NCI-H226 (cell line): ENCODE measurements at regions not wholly inside any gene's neighbourhood (a gene's known extent, or its start where the extent isn't known, plus 50 kb on each side); places are given as distances from the start of the nearest gene placed in this dataset.
"Not testable (repeated sequence)": the region's sequence is repeated elsewhere in the genome, so short reads cannot be mapped to it uniquely, and the experiment has no call there.

ENCODE experiments used
- DNase-seq: peaks from one replicate; pipeline ENCODE4 v3.0.0-alpha.2; 2015

DNA sequence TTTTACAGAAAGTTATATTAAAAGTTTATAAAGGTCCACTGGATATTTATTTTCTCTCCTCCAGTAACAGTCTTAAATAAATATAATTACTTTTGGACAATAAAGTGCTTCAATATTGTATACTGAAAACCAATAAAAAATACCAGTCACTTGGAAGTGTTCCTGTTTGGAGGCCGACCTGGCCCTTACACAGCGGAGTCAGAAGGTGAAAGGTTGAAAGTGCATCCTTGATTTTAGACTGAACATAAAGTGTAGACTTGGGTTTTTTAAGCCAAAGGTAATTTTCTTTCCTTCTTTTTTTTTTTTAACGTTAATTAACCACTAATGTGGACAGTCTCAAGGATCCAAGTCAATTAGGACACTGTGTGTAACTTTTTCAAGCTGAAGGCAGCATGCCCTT is 152.3 kb upstream of the TBX18 start:
- DNase-seq = no peak

DNA sequence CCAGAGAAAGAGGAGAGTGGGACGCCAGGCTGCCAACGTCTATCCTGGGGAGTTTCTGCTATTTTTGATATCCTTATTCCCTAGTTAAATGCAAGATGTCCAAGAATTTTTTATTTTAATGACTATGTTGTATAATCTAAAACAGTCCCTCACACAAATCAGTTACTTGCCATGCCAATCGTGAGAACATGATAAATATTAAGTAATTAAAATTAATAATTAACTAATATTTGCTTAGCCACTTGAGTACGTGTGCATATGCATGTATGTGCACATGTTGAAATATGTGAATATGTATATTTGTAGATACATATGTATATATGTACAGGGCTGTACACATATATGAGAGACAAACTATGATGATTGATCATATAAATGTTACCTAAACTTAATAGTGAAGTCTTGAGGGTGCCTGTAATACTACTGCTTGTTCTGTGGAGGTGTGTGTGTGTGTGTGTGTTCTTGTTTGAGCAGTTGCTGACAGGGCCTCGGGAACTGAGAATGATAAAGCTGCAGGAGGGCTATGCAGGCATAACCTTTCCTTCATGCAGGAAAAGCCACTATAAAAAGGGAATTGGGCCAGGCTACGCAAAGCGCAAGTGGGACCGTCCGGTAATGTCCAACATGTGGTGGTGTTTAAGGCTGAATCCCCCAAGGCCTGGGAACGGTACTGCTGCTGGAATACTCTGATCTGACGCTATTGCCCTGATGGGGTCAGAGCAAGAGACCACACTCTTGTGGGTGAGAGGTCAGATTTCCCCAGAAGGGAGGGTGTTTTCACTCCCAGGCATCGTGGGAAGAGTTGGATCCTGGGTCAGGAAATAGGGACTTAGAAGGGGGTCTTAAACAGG is 148.3 kb upstream of the TBX18 start:
- no peak for DNase-seq

DNA sequence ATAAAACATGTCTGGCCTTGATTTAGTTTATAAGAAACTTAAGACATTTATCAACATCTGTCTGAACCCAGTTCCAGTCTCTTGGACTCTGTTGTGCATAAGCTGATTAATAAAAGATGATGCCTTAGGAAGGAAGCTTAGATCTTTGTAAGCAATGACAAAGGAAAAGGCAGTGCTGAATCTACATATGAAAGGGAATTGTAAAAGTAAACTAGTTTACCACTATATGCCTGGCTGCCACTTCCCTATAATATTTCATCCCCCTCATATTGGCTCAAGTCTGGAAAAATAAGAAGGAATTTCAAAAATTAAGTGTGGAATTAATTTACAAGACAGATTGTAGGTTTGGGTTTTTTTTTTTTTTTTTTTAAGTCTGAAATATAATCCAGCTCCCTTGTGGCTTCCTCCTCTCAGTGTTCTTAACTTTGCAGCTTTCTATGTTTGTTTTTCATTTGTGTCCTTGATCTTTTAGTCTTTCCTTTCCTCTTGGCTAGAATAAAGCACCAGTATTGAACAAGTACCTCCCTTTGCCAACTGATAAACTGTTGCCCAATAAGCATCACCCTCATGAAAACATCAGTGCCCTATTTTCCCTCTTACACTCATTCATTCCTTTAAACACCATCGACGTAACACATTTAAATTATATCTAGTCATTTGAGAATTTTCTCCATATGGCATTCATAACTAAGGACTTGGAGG is 146.7 kb upstream of the TBX18 start:
- no peak for DNase-seq

DNA sequence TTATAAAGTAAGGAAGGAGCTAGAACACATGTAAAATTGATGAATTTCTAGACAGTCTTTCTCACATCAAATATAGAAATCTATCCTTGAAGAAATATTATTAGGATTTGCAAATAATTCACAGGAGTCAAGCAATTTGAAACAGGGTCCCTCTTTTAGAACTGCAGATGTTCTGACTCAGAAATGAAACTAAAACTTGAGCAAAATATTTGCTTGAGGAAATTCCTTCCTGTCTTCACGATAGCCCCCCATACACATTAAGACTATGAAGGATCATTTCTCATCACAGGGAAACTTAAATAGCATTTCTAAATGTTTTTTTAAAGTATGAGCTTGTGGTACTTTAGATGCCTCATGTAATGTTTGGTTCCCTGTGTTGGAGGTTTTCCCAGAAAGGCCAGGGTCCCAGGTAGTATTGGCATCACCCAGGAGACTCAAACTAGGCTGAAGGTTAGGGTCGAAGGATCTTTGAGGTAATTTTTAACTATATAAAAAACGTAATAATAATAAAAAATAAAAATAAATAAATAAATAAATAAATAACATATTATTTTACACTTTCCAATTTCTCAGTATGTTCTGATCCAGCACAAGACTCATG is 144.0 kb upstream of the TBX18 start:
- no peak for DNase-seq

DNA sequence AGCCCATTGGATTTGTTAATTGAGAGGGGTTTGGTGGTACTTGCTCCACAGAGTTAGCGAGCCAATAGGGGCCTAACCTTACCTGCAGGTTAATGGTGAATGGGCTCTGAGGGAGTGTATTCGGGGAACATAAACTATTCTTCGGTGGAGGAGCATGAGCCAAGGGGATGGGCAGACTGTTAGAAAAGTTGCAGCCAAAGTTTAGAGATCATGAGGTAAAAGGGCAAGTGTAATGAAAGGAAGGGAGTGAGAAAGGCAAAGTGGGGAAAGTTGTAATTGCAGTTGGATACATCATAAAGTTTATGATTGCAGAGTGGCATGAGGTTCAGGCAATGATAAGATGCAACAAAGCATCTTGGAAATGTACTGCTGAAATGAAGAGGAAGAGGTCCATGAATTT is 142.1 kb upstream of the TBX18 start:
- no peak for DNase-seq

DNA sequence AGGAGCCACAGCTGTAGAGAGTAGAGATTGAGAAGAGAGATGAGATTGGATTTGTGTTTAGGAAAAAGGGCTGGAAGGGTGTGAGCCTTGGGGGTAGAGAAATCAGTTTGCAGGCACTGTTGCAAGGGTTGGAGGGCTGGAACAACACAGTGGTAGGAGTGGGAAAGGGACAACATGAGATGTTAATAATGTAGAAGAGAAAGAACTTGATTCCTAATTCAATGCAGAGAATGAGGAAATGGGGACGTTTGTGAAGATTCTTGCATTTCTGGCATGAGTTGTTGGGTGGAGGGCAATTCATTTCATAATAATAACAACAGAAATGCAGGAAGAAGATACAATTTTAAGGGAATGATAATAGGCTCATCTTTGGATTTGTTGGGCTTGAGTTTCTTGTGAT is 141.4 kb upstream of the TBX18 start:
- no peak for DNase-seq

DNA sequence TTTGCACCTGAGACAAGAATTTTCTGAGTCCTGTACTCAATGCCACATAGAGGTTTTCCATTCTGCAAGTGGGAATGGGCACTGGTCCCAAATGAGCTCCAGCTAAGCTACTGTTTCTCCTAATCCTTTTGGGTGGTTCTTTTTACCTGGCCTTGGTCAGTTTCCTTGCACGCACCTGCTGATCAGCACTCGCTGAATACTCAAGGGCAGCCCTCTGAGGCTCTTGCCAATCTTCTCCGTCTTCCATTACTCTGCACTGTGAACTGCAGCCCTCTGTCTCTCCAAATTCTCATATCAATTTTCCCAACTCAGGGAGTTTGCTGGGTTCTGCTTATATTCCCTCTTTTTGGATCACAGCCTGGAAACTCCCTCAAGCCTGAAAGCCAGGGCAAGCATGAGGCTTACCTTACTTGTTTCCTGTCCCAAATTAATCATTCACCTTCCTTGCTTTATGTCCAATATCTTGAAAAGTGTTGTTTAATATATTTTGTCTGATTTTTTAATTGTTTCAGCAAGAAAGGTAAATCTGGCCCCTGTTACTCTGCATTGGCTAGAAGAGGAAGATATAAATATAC is 138.0 kb upstream of the TBX18 start:
- DNase-seq = no peak

DNA sequence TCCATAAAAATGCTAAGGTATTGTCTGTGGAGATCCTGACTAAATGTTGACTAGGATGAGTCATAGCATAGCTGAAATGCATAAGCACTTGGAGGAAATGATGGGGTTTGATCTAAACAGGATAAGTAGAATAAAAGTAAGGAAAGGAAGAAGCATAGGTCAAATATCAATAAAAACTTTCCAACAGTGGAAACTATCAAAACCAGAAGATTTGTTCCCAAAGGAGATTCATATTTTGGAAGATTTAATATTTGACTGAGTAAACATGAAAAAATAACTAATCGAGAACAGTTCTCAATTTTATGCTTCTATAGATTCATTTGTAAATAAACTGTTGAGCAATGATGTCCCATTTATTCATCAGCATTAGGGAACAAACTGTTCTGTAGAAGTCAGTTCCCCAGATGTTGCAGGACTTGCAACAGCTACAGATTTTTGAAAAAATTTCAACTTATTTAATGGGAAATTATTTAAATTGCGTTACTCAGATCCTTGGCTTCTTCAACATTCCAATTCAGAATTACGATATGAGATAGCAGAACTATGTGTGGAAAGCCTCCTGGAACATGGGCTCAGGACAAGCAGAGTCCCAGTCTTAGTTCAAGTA is 133.7 kb upstream of the TBX18 start:
- DNase-seq = peak; percentile 50

DNA sequence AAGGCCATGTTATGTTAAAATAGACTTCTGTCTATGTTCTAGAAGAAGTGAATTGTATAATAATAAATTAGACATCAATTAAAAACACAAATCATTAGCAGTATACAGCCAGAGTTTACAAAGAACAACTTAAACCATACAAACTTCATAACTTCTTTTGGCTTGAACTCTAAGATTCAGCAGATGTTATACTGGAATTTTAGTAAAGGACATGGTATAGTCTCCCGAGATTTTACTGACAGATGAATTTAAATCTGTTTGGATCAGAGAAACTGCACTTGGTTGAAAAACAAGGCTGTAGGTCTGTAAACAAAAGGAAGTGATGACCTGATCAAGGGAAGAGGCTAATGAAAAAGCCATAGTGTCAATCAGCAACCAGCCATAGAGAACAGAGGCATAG is 132.6 kb upstream of the TBX18 start:
- DNase-seq = no peak

DNA sequence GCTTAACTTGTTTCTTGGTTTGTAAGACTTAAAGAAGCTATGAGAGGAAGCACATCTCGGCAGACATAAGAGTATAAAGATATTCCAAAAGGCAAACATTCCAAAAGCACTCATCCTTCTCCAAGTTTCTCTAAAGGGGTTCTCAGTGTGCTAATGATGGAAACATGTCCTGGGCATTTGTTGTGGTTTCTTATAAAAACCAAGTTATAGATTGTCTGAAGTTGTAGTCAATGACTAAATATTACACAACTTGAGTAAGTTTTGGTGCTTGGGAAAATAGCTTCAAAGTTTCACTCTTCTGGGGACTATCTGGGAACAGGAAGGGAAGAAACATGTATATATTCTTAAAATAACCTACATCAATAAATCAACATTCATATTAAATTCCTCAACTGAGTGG is 128.3 kb upstream of the TBX18 start:
- DNase-seq = no peak

DNA sequence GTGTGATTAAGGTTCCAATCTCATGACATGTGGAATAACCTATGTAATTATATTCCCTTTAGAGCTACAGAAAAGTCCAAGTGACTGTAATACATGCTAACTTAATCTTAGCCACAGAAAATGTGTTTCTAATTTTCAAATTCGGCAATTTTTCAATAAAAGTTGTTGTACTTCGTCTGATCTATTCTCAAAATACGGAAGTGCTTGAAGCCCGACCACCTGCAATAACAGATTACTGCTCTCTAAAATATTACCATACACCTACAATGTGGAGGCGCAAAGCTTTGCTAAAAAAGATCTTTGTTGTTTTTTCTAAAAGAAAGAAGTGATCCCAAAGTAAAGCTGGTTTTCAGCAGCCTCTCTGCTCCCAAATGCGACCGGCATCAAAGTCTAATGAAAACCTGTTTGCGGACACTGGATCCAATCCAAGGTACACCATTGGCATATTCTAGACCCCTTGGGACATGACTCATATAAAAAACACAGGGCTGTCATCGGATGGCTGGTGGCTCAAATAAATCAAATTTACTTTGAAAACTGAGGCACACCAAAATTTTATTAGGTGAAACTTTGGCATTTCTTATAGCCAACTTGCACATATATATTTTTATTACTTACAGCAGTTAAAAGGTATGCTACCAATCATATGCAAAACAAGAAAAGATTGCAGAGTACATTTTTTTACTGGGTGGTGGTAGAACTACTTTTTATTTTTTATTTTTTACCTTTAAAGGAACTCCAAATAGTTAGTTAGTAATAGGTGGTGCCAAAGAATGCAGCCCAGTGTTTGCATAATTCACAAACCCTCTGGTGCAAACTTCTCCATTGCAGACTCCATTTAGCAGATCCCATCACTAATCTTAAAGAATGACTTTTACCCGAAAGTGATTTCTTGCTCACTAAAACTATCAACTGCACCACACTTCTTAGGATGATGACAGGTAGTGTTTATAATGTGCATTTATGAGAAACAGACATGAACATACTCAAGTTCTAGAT is 118.7 kb upstream of the TBX18 start:
- DNase-seq = no peak

DNA sequence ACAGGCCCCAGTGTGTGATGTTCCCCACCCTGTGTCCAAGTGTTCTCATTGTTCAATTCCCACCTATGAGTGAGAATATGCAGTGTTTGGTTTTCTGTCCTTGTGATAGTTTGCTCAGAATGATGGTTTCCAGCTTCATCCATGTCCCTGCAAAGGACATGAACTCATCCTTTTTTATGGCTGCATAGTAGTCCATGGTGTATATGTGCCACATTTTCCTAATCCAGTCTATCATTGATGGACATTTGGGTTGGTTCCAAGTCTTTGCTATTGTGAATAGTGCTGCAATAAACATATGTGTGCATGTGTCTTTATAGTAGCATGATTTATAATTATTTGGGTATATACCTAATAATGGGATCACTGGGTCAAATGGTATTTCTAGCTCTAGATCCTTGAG is 115.0 kb upstream of the TBX18 start:
- not testable (repeated sequence) for DNase-seq

DNA sequence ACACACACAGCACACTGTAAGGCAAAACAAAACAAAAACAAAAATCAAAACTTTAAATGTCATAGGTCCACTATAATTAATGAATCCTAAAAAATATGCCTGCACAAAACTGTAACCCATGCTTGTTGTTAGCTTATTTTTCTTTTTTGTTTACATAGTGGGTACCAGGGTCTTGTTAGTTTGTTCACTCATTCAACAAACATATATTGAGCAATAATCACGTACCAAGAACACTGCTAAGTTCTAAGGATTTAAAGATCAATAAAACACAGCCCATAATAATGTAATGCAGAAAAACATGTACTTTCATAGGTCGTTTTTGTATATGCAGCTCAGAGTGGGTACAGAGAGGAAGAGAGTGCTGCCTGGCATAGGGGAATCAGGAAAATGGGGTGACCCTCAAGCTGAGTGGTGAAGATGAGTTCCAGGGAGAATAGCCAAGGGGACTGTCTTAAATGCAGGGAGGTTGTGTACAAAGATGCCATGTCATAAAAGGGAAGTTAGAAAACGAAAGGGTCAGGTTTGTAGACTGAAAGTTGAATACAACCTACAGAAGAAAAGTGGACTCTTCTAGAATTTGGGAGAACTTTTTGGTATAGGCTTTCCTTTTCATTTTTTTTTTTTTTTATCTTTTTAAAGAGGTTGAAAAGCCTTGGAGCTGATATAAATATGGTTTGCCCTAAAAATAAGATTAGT is 113.3 kb upstream of the TBX18 start:
- DNase-seq = no peak

DNA sequence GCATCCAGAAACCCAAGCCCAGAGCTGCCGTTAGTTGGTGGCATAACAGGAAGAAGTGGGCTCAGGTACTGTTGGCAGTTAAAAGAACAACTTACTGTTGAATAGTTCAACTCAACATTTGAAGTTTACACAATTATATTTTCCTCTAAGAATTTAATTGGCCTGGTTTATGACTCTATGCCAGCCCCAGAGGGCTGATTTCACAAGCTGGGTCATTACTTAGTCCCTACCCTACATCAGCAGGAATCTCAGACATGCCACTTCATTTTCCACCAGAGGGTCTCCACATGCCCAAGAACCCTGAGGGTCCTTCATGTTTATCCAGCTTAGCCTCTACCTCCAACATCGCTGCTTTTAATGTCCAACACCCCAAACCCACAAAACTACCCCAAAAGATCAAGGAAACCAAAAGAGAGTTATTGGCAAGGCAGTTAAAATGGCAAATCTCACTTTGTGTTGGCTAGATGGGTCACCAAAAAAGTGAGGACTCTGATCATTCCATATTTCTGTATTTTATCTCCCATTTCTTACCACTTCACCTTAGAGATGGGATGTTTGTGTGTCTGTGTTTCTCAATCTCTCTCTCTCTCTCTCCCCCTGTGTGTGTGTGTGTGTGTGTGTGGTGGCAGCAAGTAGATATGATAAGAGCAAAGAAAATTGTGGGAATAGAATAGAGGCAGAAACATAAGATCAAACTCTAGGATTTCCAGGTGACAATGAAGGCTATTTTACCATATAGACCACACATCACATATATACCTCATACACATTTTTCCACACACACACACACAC is 112.5 kb upstream of the TBX18 start:
- no peak for DNase-seq

DNA sequence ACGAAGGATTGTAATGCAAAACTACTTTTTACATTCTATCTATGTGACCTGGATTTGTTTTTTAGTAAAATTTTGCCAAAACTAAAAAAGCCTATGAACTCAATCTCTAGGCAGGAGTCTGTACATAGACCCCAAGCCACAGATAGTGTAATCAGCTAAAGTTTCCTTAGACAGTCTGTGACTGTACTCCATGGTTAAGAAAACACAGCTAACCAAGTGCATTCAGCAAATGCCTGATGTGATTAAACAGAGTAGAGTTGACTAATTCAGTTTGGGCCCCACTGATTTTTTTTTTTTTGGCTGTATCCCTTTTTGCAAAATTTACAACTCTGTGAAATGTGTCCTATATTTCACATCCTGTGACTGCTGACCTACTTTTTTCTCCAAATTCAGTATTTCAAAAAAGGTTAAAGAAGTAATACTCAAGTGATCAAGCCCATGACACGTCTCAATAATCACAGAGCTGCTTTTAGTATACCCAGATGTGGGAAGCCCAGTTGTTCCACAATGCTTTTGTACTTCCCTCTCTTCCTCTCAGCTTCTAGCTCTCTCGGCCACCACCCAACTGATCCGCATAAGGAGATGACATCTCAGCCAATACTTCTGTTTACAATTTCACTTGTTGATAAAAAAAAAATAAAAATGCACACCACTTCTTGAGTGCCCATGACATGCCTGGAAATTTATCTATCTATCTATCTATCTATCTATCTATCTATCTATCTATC is 108.8 kb upstream of the TBX18 start:
- DNase-seq = no peak

DNA sequence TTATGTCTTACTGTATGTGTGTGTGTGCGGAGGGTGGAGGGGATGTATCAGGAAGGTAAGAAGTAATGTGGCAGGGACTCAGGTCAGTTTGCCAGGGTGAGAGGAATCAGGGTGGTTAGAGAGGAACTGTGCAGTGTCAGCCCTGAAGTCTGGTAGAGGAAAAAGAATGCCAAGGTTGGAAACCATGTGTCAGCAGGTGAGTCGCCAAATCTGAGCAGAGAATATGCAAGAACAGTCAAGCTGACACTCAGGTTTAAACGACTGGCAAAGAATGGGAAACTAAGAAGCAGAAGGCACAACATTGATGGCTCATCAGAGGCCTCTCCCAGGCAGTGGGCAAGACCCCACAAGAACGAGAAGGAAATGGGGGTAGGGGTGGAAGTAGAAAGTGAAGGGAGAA is 107.5 kb upstream of the TBX18 start:
- peak; percentile 39 for DNase-seq

DNA sequence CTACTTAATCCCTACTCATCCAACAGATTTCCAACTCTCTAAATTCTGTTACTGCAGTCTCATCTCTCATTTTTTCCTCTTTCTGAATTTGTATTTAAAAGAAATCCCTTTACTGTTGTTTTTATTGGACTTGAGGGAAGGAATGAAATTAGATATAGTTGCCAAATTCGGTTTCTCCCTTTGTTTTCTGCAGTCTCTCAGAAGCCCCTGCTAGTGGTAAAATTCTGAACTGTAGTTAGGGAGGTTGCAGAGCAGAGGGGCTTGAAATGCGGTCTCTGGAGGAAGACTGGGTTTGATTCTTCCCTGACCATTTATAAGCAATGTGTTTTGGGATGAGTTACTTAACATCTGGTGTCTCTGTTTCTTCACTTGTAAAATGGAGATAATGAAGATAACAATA is 106.3 kb upstream of the TBX18 start:
- DNase-seq = no peak

DNA sequence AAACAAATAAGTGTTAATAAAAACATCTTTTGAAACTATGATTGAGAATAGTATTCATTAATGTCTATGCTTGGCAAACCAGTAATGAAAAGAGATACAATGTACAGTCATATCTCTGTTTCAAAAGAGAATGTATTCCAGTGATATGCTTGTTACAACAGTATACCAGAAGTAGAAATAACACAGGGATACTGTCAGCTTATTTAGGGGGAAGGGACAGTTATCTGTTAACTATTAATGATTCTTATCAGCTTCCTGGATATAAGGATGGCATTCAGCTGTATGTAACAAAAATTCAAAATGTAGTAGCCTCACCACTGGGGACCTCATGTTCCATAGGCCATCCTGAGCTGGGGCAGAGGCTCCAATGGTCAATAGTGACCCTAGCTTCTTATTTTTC is 103.8 kb upstream of the TBX18 start:
- no peak for DNase-seq

DNA sequence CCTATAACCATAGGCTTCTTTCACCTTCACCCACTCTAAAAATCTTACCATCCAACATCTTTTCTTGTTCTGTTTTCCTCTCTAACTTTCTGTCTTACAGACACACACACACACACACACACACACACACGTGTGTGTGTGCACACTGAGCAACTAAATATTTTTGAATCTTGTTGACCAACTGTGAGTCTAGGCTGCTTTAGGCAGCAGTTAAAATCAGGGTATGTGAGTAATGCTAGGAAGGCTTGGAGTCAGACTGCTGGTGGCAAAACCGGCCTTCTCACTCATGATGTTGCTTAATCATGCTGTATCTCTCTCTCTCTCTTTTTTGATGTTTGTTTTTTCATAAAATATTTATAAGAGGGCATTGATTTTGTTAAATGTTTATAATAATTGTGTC is 103.1 kb upstream of the TBX18 start:
- peak; percentile 33 for DNase-seq

DNA sequence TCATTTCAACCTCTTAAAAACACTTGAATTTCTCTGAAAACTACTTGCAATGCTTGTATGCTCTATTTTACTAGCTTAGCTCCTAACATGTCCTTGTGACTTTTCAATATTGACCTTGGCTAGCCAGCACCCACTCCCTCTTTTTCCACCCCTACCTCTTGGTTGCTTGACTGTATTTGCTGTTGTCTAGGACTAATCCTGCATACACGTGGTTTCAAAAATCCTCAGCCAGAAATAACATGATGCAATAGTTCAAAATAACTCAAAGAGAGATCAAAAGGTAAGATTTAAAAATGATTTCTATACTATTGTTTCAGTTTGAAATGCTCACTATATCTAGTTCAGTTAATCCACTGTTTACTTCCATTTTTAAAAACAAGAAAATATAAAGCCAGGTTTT is 102.3 kb upstream of the TBX18 start:
- no peak for DNase-seq
